Activated CD4-positive, CD25-positive, alpha-beta regulatory T cell treated with anti-CD3 and anti-CD28 coated beads, Interleukin-2, amount 50 U/mL, for 16 hours (primary cell): ENCODE measurements at regions not wholly inside any gene's neighbourhood (a gene's known extent, or its start where the extent isn't known, plus 50 kb on each side); places are given as distances from the start of the nearest gene placed in this dataset.
"Not testable (repeated sequence)": the region's sequence is repeated elsewhere in the genome, so short reads cannot be mapped to it uniquely, and the experiment has no call there.

Experiments used
- DNase-seq: peaks from one replicate; pipeline ENCODE4 v3.0.0-alpha.2; 2020; ENCODE audit warnings: low read depth, low spot score

- no peak for DNase-seq
These were observed 188.0 kb downstream of the CARTPT start for GRCh38 chr5:71907001-71907588.

- no peak for DNase-seq
These were observed 188.6 kb downstream of the CARTPT start for GRCh38 chr5:71907608-71908145.

- DNase-seq, result no peak
These were observed 191.7 kb downstream of the CARTPT start for GRCh38 chr5:71910741-71911140.

- DNase-seq, result no peak
These were observed 192.9 kb downstream of the CARTPT start for GRCh38 chr5:71912021-71912420.

- no peak for DNase-seq
These were observed 193.0 kb upstream of the MAP1B start for GRCh38 chr5:71914281-71914680.

- no peak for DNase-seq
These were observed 184.6 kb upstream of the MAP1B start for GRCh38 chr5:71922584-71923106.

- no peak for DNase-seq
These were observed 183.5 kb upstream of the MAP1B start for GRCh38 chr5:71923755-71924154.

- DNase-seq, result no peak
These were observed 182.9 kb upstream of the MAP1B start for GRCh38 chr5:71924325-71924724.

- no peak for DNase-seq
These were observed 182.3 kb upstream of the MAP1B start for GRCh38 chr5:71924980-71925379.

GRCh38 chr5:71925608-71926091 lies 181.6 kb upstream of the MAP1B start:
- DNase-seq, result no peak

- DNase-seq, result no peak
These were observed 178.3 kb upstream of the MAP1B start for GRCh38 chr5:71929003-71929402.

GRCh38 chr5:71930554-71930953 lies 176.7 kb upstream of the MAP1B start:
- not testable (repeated sequence) for DNase-seq

- DNase-seq, result no peak
These were observed 175.1 kb upstream of the MAP1B start for GRCh38 chr5:71932131-71932654.

GRCh38 chr5:71932655-71933338 lies 174.5 kb upstream of the MAP1B start:
- no peak for DNase-seq

- no peak for DNase-seq
These were observed 173.0 kb upstream of the MAP1B start for GRCh38 chr5:71934322-71934721.

- DNase-seq, result no peak
These were observed 169.2 kb upstream of the MAP1B start for GRCh38 chr5:71937921-71938698.

GRCh38 chr5:71938895-71939294 lies 168.4 kb upstream of the MAP1B start:
- DNase-seq, result no peak

GRCh38 chr5:71939452-71940230 lies 167.6 kb upstream of the MAP1B start:
- no peak for DNase-seq

GRCh38 chr5:71943874-71944273 lies 163.4 kb upstream of the MAP1B start:
- DNase-seq, result no peak

- DNase-seq, result no peak
These were observed 161.8 kb upstream of the MAP1B start for GRCh38 chr5:71945436-71945835.
